NCI-H748 (cell line): ENCODE measurements at regions not wholly inside any gene's neighbourhood (a gene's known extent, or its start where the extent isn't known, plus 50 kb on each side); places are given as distances from the start of the nearest gene placed in this dataset.

Source experiments
- DNase-seq: peaks from one replicate; lab custom pipeline; 2025; ENCODE audit not compliant: unreplicated experiment; lab: John Stamatoyannopoulos, UW

DNA sequence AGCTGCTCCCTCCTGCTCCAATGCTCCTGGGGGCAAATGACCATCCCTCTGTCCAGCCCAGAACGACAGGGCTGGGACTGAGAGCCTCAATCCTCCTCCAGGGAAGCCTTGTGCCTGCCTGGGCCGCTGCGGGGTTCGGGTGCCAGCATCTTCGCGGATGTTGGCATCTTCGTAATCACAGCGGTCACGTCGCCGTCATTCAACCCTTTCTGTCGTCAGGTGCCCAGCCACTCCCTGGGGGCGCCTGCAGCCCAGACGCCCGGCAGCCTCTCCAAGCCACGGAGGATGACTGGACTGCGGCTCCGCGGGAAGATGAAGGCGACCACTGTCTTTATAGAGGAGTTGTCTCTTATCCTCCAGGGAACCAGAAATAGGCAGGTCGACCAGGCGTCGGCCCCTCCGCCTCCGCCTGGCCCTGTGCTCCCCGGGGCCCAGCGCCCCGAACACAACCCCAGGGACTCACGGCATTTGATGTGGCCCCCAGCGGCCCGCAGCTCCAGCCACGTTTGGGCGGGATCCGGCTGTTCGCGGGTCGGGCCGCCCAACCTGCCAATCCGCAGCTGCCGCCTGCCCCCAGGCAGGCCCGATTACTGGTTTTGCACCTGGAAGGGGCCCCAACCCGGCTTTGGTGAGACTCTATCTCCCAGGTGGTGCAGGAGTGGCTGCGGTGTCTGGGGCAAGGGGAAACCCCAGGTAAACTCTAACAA lies 113.9 kb downstream of the THNSL2 start:
- no peak for DNase-seq

GRCh38 chr2:88281302-88282217 lies 111.4 kb downstream of the THNSL2 start:
- DNase-seq, result no peak

DNA sequence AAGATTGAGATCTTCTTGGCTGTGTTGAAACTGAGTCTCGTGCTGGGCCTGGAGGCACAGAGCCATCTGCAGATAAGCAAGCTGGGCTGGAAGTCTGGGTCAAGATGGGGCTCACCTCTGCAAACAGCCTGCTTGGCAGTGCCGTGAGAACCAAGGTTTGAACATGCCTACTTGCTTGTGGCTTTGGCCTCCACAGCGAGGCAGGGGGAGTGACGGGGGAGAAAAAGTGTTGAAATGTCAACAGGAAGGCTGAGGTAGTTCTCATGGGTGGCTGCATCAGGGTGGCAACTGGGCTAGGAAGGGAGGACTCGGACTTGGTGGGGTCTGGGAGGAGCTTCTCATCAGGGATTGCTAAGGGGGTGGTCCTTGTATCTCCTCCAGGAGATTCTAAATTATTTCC lies 99.7 kb downstream of the THNSL2 start:
- no peak for DNase-seq

- DNase-seq, result no peak
Measured at GRCh38 chr2:88265352-88266303, 95.5 kb downstream of the THNSL2 start.

GRCh38 chr2:88263861-88264260 lies 93.7 kb downstream of the THNSL2 start:
- DNase-seq, result no peak

GRCh38 chr2:88261725-88262124 lies 91.6 kb downstream of the THNSL2 start:
- no peak for DNase-seq

DNA sequence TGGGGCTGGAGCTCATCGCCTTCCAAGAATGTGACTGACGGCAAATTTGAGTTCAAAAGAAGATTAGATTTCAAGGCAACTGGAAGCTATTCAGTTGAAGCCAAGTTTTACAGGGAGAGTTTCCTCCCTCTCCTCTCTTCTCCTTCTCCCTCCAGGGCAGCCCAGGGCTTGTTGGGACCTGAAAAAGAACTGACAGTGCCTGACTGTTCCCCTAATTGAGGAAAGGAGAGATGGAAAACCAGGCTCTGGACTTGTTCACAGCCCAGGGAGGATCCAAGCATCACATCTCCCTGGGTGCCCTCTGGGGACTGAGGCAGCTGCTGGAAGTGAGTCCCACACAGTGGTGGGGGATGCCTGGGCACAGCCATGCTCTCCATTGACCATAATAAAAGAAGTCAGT lies 88.1 kb downstream of the THNSL2 start:
- no peak for DNase-seq

DNA sequence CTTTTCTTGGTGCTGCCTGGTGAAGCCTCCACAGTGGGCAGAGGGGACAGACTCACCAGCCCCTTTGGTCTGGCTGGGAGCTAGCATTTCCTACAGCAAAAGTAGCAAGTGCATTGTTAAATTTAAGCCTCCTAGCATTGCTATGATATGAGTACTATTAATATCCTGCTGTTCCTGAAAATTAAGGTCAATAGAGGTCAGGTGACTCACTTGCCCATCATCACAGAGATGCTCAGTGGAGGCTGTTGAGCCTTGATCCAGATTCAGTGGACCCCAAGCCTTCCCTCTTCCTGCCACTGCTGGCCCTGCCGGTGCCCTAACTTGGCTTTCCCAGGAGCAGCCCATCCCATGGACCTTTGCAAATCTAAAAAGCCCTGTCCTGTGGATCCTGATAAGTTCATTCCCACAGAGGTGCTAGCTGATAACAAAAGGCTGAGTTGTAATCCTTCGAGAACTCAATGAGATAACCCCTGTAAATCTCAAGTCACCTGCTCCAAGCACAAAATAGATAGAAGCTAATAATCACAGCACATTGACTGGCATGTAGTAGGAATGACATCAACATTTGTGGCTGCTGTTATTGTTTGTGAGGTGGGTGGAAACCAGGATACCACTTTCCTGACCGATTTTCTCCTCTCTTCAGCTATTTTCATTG lies 84.4 kb downstream of the THNSL2 start:
- DNase-seq, result no peak

- no peak for DNase-seq
Measured at GRCh38 chr2:88253997-88254396, 83.9 kb downstream of the THNSL2 start.

DNA sequence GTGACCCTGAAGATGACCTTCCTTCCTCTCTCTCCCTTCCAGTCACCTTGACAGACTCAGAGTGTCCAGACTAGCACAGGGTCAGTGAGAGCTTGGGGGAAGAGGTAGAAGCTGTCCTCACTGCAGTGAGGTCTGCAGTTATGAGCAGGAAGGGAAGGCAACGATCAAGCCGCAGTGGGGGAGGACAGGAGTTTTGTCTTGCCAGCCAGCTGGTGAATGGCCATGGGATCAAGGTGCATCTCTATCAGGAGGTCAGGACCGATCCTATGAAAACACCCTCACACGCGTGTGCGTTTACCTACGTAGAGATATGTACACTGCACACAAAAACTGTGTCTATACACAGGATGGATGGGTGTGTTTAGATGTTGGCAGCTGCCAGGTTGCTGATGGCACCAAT lies 83.2 kb downstream of the THNSL2 start:
- DNase-seq, result no peak

DNA sequence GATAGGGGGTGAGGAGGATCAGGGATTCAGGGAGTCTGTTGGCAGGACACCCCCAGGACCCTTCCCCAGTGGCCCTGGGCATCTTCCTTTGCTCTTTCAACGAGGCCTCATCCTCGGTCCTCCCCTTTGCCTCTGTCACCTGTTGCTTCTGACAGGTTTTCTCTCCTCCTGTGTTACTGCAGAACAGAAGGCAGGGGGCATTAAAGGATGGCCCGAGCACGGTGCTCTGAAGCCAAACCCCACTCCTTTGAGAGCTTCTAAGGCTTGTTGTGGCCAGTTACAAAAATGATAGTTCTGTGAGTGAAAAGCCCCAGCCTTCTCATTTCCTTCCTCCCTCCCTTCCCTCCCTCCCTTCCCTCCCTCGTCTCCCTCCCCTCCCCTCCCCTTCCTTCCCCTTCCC lies 82.5 kb downstream of the THNSL2 start:
- no peak for DNase-seq

DNA sequence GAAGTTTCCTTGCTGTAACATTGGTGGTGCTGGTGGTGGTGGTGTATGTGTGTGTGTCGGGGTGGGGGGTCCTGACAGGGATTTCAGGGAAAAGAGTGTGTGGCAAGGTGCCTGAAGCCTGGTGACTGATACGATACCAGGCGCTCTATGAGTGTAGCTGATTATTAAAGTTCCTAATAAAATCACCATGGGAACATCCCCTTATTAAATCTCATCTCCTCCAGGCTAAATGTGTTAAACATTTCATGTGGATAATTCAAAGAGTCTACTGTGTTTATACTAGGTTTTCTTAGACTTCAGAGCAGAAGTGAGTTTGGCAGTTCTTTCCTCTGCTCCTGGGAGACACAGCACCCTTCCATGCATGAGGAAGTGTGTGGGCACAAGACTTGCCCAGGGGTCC lies 82.0 kb downstream of the THNSL2 start:
- no peak for DNase-seq

DNA sequence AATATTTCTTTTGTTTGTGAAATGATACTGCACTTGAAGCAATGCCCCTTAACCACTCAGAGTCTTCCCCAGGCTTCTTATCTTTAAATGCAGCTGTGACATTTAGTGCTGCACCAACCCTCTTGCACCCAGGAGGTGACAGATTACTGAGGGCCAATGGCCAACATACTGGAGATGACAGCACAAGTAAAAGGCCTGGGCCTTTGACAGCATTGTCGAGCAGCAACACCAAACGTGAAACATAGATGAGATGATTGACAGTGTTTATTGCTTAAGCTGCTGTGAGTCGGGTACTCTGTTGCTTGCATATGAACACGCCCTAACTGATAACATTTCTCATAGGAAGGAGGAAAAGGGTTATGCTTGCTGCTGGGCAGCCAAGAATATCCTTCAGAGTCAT lies 80.3 kb downstream of the THNSL2 start:
- DNase-seq, result no peak

- no peak for DNase-seq
Measured at GRCh38 chr2:88248280-88248828, 78.2 kb downstream of the THNSL2 start.

DNA sequence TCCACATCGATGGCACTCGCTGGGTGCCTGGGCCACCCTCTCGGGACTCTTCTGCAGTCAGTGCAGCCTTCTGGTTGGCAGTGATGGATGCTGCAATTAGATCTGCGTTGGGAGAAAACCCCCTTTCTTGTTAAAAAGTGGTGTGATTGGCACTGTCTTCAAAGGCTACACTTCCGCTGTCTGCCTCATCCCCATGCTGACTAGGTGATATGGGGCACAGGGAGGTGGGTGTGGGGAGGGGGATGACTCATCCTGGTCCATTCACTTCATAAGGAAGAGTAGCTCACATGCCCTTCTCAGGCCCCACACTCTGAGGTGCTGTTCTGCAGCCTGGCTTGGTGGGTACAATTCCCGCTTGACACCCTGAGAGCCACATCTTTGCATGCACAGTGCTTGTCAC lies 77.4 kb downstream of the THNSL2 start:
- no peak for DNase-seq

- no peak for DNase-seq
Measured at GRCh38 chr2:88245109-88245508, 75.0 kb downstream of the THNSL2 start.

GRCh38 chr2:88239781-88240180 lies 69.6 kb downstream of the THNSL2 start:
- DNase-seq, result no peak

DNA sequence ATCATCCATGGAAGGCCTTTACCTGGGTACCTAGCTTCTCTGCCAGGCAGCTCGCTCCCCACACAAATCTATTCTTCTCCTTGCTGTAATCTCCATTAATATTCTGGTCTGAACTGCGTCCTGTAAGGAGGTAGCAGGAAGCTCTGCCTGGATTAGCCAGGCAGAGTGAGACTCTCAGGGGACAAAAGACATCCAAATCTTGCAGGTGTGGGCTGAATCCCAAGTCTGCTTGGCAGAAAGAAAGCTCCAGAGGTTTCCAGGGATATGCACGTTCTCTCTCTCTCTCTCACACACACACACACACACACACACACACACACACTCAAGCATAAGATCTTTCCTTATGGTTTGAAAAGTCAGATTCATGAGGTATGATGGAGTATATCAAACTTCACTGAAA lies 66.5 kb downstream of the THNSL2 start:
- DNase-seq, result no peak
